ENCODE measurements at regions not wholly inside any gene's neighbourhood (a gene's known extent, or its start where the extent isn't known, plus 50 kb on each side); places are given as distances from the start of the nearest gene placed in this dataset.

DNA sequence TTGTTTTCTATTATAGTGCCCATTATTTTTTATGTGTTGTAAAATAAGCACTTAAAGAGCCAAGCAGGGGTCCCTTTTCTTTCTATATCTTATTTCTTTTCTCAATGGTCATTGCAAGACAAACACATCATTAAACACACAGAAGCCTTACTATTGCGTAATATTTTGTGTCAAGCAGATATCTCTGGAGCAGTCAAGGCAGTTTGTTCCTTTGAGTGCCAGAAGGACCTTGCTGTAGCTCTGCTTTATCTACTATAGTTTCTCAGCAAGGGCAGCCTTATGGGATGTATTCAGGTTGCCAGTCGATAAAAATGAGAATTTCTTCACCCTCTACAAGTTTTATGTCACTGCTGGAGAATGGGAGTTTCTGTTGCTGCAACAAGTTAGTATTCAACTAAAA lies 319.3 kb downstream of the TDRD3 start:
- no peak for DNase-seq (ENCODE audit: low spot score in 2 of 2)
- Mint-ChIP-seq H3K27me3 (no peaks in the 10 kb centered on the region), H3K27ac (ENCODE audit: low read depth) (no peak overlapping the region), H3K4me3 (no peak overlapping the region), H3K9me3 (peaks cover 7% of the 10 kb centered on the region), H3K4me1 (no peaks in the 10 kb centered on the region), H3K36me3 (ENCODE audit: insufficient read depth) (no peaks in the 10 kb centered on the region)
- ATAC-seq (replicated peaks; ENCODE audit: extremely low read depth, poor library complexity, severe bottlenecking) = no peak

DNA sequence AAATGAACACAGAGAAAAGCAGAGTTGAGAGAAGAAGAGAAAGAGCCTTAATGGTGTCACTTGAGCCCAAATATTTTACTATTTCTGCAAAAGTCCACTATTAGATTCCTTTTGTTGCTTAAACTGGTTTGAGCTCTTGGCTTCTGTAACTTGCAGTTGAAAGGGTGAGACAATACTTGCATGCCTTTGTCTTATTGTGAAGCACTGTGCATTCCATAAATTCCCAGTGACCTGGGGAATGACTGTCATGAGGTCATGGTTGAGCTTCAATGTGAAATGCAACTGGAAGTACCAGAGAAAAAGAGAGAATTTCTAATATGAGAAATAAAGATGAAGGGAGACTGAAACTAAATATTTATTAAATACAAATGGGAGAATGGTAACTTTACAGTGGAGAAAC lies 310.9 kb downstream of the TDRD3 start:
- Mint-ChIP-seq H3K4me1 (no peaks in the 10 kb centered on the region), H3K36me3 (ENCODE audit: insufficient read depth) (no peaks in the 10 kb centered on the region), H3K4me3 (no peak overlapping the region), H3K27ac (ENCODE audit: low read depth) (no peak overlapping the region), H3K9me3 (peaks cover 12% of the 10 kb centered on the region), H3K27me3 (no peaks in the 10 kb centered on the region)
- ATAC-seq (replicated peaks; ENCODE audit: extremely low read depth, poor library complexity, severe bottlenecking) (no peak), DNase-seq (ENCODE audit: low spot score in 2 of 2) (no peak)

GRCh38 chr13:60701895-60702294 lies 304.9 kb downstream of the TDRD3 start:
- no peaks in the 10 kb centered on the region for H3K4me1 Mint-ChIP-seq
- no peak overlapping the region for H3K27ac Mint-ChIP-seq (ENCODE audit: low read depth)
- no peaks in the 10 kb centered on the region for H3K27me3 Mint-ChIP-seq
- H3K36me3 Mint-ChIP-seq (ENCODE audit: insufficient read depth) = no peaks in the 10 kb centered on the region
- ATAC-seq (replicated peaks; ENCODE audit: extremely low read depth, poor library complexity, severe bottlenecking) (no peak), DNase-seq (ENCODE audit: low spot score in 2 of 2) (no peak)
- H3K4me3 Mint-ChIP-seq = no peak overlapping the region
- peaks cover 6% of the 10 kb centered on the region for H3K9me3 Mint-ChIP-seq

GRCh38 chr13:60700994-60701393 lies 304.0 kb downstream of the TDRD3 start:
- Mint-ChIP-seq H3K36me3 (ENCODE audit: insufficient read depth) (no peaks in the 10 kb centered on the region), H3K4me3 (no peak overlapping the region), H3K4me1 (no peaks in the 10 kb centered on the region), H3K9me3 (peaks cover 6% of the 10 kb centered on the region), H3K27ac (ENCODE audit: low read depth) (no peak overlapping the region), H3K27me3 (no peaks in the 10 kb centered on the region)
- DNase-seq (ENCODE audit: low spot score in 2 of 2) (no peak), ATAC-seq (replicated peaks; ENCODE audit: extremely low read depth, poor library complexity, severe bottlenecking) (no peak)

DNA sequence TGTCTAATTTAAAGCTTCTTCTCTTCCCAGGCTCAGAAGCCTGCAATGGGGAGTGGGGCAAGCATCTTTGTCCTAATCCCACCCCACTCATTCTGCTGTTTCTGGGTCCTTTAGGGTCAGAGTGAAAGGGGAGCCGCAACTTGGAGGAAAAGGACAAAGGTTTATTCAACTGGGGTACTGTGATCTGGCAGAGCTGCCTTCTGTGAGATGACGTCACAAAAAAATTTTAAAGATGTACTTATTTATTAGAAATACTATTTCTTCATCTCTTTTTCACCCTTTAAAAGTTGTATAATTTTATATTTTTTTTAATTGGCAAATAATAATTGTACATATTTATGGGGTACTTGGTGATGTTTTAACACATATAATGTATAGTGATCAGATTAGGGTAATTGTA lies 302.6 kb downstream of the TDRD3 start:
- no peaks in the 10 kb centered on the region for H3K27me3 Mint-ChIP-seq
- H3K4me1 Mint-ChIP-seq = no peaks in the 10 kb centered on the region

DNA sequence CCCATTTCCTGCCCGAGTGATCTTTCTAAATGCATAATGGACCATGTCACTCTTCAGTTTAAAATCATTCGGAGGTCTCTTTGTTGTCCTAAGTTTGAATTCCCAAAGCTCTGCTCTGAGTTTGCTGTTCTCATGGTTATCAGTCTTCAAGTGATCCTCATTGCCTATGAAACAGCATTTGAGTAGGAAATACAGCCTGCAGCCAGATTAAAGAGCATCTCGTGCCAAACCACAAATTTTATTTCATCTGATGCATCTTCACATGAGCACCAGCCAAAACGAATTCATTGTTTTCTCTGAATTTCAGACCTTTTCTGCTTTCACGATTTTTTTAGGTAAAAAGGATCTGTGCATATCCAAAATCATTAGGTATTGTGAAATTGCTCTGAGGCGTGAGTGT lies 299.6 kb downstream of the TDRD3 start:
- DNase-seq (ENCODE audit: low spot score in 2 of 2) (no peak), ATAC-seq (replicated peaks; ENCODE audit: extremely low read depth, poor library complexity, severe bottlenecking) (no peak)
- H3K4me3 Mint-ChIP-seq = no peak overlapping the region
- H3K27me3 Mint-ChIP-seq = no peaks in the 10 kb centered on the region
- H3K9me3 Mint-ChIP-seq = peaks cover 6% of the 10 kb centered on the region
- H3K36me3 Mint-ChIP-seq (ENCODE audit: insufficient read depth) = no peaks in the 10 kb centered on the region
- no peaks in the 10 kb centered on the region for H3K4me1 Mint-ChIP-seq
- no peak overlapping the region for H3K27ac Mint-ChIP-seq (ENCODE audit: low read depth)

More for the DNA sequence above, 302.6 kb downstream of the TDRD3 start:
- no peak overlapping the region for H3K4me3 Mint-ChIP-seq
- peaks cover 6% of the 10 kb centered on the region for H3K9me3 Mint-ChIP-seq
- DNase-seq (ENCODE audit: low spot score in 2 of 2) (no peak), ATAC-seq (replicated peaks; ENCODE audit: extremely low read depth, poor library complexity, severe bottlenecking) (no peak)
- H3K27ac Mint-ChIP-seq (ENCODE audit: low read depth) = no peak overlapping the region
- H3K36me3 Mint-ChIP-seq (ENCODE audit: insufficient read depth) = no peaks in the 10 kb centered on the region

DNA sequence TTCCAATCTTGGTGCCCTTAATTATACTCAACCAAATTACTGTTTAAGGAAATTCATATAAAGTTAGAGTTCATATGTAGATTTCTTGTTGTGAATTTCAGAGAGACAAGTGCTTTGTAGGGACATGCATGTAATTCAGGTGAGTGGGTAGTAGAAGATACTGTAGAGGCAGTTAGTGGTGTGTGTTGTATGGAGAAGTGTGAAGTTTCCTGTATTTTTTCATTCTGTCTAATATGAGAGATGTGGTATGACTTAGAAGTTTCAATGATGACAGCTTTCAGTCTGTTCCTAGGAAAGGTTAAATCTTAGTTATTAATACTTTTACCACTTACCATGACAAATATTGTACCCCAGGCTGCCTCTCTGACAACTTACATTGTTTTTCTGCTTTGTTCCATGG lies 294.2 kb downstream of the TDRD3 start:
- DNase-seq (ENCODE audit: low spot score in 2 of 2) (no peak), ATAC-seq (replicated peaks; ENCODE audit: extremely low read depth, poor library complexity, severe bottlenecking) (no peak)
- Mint-ChIP-seq H3K27me3 (no peaks in the 10 kb centered on the region), H3K4me1 (no peaks in the 10 kb centered on the region), H3K4me3 (no peak overlapping the region), H3K36me3 (ENCODE audit: insufficient read depth) (no peaks in the 10 kb centered on the region), H3K9me3 (peaks cover 8% of the 10 kb centered on the region), H3K27ac (ENCODE audit: low read depth) (no peak overlapping the region)

- DNase-seq (ENCODE audit: low spot score in 2 of 2) = no peak
- Mint-ChIP-seq H3K27ac (ENCODE audit: low read depth) (no peak overlapping the region), H3K4me1 (no peaks in the 10 kb centered on the region), H3K9me3 (peaks cover 8% of the 10 kb centered on the region), H3K27me3 (no peaks in the 10 kb centered on the region), H3K4me3 (no peak overlapping the region), H3K36me3 (ENCODE audit: insufficient read depth) (no peaks in the 10 kb centered on the region)
- ATAC-seq (replicated peaks; ENCODE audit: extremely low read depth, poor library complexity, severe bottlenecking) = no peak
Observed at GRCh38 chr13:60690604-60691003, 293.6 kb downstream of the TDRD3 start.

- Mint-ChIP-seq H3K9me3 (peaks cover 8% of the 10 kb centered on the region), H3K27ac (ENCODE audit: low read depth) (no peak overlapping the region), H3K36me3 (ENCODE audit: insufficient read depth) (no peaks in the 10 kb centered on the region), H3K27me3 (no peaks in the 10 kb centered on the region), H3K4me1 (no peaks in the 10 kb centered on the region), H3K4me3 (no peak overlapping the region)
- DNase-seq (ENCODE audit: low spot score in 2 of 2) (no peak), ATAC-seq (replicated peaks; ENCODE audit: extremely low read depth, poor library complexity, severe bottlenecking) (no peak)
Observed at GRCh38 chr13:60689571-60689970, 292.6 kb downstream of the TDRD3 start.

DNA sequence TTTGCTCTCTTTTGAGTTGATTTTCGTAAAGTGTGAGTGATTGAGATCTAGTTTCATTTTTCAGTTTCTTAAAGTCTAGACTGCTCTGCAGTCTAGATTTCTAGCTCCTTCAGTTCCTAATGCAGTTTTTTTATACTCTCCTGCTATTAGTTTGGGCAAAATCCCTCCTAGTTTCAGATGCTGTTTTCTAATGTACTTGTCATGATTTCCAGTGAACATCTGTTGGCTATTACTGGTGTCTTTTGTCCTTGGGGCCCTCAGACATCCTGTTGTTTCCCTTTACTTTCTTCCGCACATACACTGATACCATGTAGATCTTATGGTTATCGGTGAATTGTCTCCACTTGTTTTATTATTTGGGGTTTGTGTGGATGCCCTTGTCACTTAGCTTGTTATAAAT lies 292.1 kb downstream of the TDRD3 start:
- ATAC-seq (replicated peaks; ENCODE audit: extremely low read depth, poor library complexity, severe bottlenecking) = no peak
- DNase-seq (ENCODE audit: low spot score in 2 of 2) = no peak
- no peaks in the 10 kb centered on the region for H3K36me3 Mint-ChIP-seq (ENCODE audit: insufficient read depth)
- H3K27ac Mint-ChIP-seq (ENCODE audit: low read depth) = no peak overlapping the region
- H3K27me3 Mint-ChIP-seq = no peaks in the 10 kb centered on the region
- H3K4me3 Mint-ChIP-seq = no peak overlapping the region
- H3K4me1 Mint-ChIP-seq = no peaks in the 10 kb centered on the region
- H3K9me3 Mint-ChIP-seq = peaks cover 8% of the 10 kb centered on the region

DNA sequence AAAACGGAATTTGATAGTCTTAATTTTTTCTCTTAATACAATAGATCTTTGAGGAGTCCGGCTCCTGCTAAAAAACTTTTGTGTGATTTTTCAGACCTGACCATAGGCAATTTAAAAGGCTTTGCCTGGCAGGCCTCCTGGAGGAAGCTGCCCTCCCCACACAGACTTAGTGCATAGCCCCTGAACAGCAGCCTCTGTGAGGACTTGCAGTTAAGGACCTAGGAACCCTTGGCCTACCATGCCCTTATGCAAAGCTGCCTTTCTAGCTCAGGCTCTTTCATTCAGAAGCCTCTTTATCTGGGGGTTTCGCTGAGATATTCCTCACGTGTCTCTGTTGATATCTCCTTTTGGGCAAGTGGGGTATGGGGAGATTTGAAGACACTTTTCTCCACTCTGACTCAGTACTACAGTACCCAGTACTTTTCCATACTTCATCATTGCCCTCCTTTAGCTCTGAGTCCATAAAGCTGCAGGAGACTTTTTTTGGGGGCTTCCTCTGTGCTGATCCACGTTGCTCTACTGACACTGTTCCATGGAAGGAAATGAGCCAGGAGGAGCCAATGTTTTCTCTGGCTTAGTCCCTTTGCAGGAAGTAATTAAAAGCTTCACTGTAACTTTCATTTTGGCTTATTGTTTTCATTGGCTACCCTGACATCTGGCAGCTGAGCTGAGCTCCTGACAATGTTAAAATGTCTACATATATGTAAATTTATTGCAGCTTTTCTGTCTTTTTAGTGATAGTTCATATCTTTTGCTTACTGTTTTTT lies 283.1 kb downstream of the TDRD3 start:
- ATAC-seq (replicated peaks; ENCODE audit: extremely low read depth, poor library complexity, severe bottlenecking) = no peak
- H3K9me3 Mint-ChIP-seq = no peaks in the 10 kb centered on the region
- H3K4me3 Mint-ChIP-seq = no peak overlapping the region

GRCh38 chr13:60679131-60679530 lies 282.1 kb downstream of the TDRD3 start:
- no peak for ATAC-seq (replicated peaks; ENCODE audit: extremely low read depth, poor library complexity, severe bottlenecking)
- DNase-seq (ENCODE audit: low spot score in 2 of 2) = no peak
- H3K36me3 Mint-ChIP-seq (ENCODE audit: insufficient read depth) = no peaks in the 10 kb centered on the region
- no peaks in the 10 kb centered on the region for H3K4me1 Mint-ChIP-seq
- no peak overlapping the region for H3K4me3 Mint-ChIP-seq
- no peak overlapping the region for H3K27ac Mint-ChIP-seq (ENCODE audit: low read depth)
- no peaks in the 10 kb centered on the region for H3K27me3 Mint-ChIP-seq
- H3K9me3 Mint-ChIP-seq = no peaks in the 10 kb centered on the region

More for the DNA sequence above, 283.1 kb downstream of the TDRD3 start:
- no peak overlapping the region for H3K27ac Mint-ChIP-seq (ENCODE audit: low read depth)
- H3K27me3 Mint-ChIP-seq = no peaks in the 10 kb centered on the region
- H3K36me3 Mint-ChIP-seq (ENCODE audit: insufficient read depth) = no peaks in the 10 kb centered on the region
- H3K4me1 Mint-ChIP-seq = no peaks in the 10 kb centered on the region
- no peak for DNase-seq (ENCODE audit: low spot score in 2 of 2)

GRCh38 chr13:60671386-60671785 lies 274.4 kb downstream of the TDRD3 start:
- no peaks in the 10 kb centered on the region for H3K4me1 Mint-ChIP-seq
- H3K27me3 Mint-ChIP-seq = no peaks in the 10 kb centered on the region
- H3K27ac Mint-ChIP-seq (ENCODE audit: low read depth) = no peak overlapping the region
- no peaks in the 10 kb centered on the region for H3K9me3 Mint-ChIP-seq
- DNase-seq (ENCODE audit: low spot score in 2 of 2) (no peak), ATAC-seq (replicated peaks; ENCODE audit: extremely low read depth, poor library complexity, severe bottlenecking) (no peak)
- no peaks in the 10 kb centered on the region for H3K36me3 Mint-ChIP-seq (ENCODE audit: insufficient read depth)
- no peak overlapping the region for H3K4me3 Mint-ChIP-seq

All from central memory CD8-positive, alpha-beta T cell (primary cell).